ENCODE measurements at regions not wholly inside any gene's neighbourhood (a gene's known extent, or its start where the extent isn't known, plus 50 kb on each side); places are given as distances from the start of the nearest gene placed in this dataset.
"Not testable (repeated sequence)": the region's sequence is repeated elsewhere in the genome, so short reads cannot be mapped to it uniquely, and the experiment has no call there.

- no peak for DNase-seq (ENCODE audit: low read depth in 3 of 3)
These were observed 92.3 kb upstream of the ZNF438 start for GRCh38 chr10:31123946-31124345.

GRCh38 chr10:31124852-31125251, 93.2 kb upstream of the ZNF438 start:
- DNase-seq (ENCODE audit: low read depth in 3 of 3): no peak

- DNase-seq (ENCODE audit: low read depth in 3 of 3): no peak
These were observed 94.1 kb upstream of the ZNF438 start for GRCh38 chr10:31125789-31126188.

GRCh38 chr10:31126593-31126992, 94.9 kb upstream of the ZNF438 start:
- DNase-seq (ENCODE audit: low read depth in 3 of 3): no peak

- DNase-seq (ENCODE audit: low read depth in 3 of 3): no peak
These were observed 96.9 kb upstream of the ZNF438 start for GRCh38 chr10:31128536-31128935.

GRCh38 chr10:31129271-31129670, 97.6 kb upstream of the ZNF438 start:
- DNase-seq (ENCODE audit: low read depth in 3 of 3): no peak

- no peak for DNase-seq (ENCODE audit: low read depth in 3 of 3)
These were observed 98.3 kb upstream of the ZNF438 start for GRCh38 chr10:31129880-31130405.

GRCh38 chr10:31130406-31130805, 98.7 kb upstream of the ZNF438 start:
- DNase-seq (ENCODE audit: low read depth in 3 of 3): no peak

GRCh38 chr10:31131251-31131650, 99.6 kb upstream of the ZNF438 start:
- no peak for DNase-seq (ENCODE audit: low read depth in 3 of 3)

GRCh38 chr10:31132681-31133244, 101.1 kb upstream of the ZNF438 start:
- no peak for DNase-seq (ENCODE audit: low read depth in 3 of 3)

- DNase-seq (ENCODE audit: low read depth in 3 of 3): no peak
These were observed 101.7 kb upstream of the ZNF438 start for GRCh38 chr10:31133251-31133791.

- DNase-seq (ENCODE audit: low read depth in 3 of 3): peak; percentile 56 to 66 (median 58)
These were observed 102.2 kb upstream of the ZNF438 start for GRCh38 chr10:31133792-31134310.

- DNase-seq (ENCODE audit: low read depth in 3 of 3): no peak
These were observed 102.8 kb upstream of the ZNF438 start for GRCh38 chr10:31134311-31134952.

GRCh38 chr10:31135171-31135570, 103.5 kb upstream of the ZNF438 start:
- no peak for DNase-seq (ENCODE audit: low read depth in 3 of 3)

- not testable (repeated sequence) for DNase-seq (ENCODE audit: low read depth in 3 of 3)
These were observed 104.1 kb upstream of the ZNF438 start for GRCh38 chr10:31135791-31136190.

GRCh38 chr10:31136386-31136785, 104.7 kb upstream of the ZNF438 start:
- no peak for DNase-seq (ENCODE audit: low read depth in 3 of 3)

- no peak for DNase-seq (ENCODE audit: low read depth in 3 of 3)
These were observed 105.5 kb upstream of the ZNF438 start for GRCh38 chr10:31136930-31137885.

GRCh38 chr10:31138026-31138553, 106.4 kb upstream of the ZNF438 start:
- DNase-seq (ENCODE audit: low read depth in 3 of 3): no peak

GRCh38 chr10:31139497-31139896, 107.8 kb upstream of the ZNF438 start:
- DNase-seq (ENCODE audit: low read depth in 3 of 3): no peak

- DNase-seq (ENCODE audit: low read depth in 3 of 3): no peak
These were observed 109.1 kb upstream of the ZNF438 start for GRCh38 chr10:31140716-31141115.

GRCh38 chr10:31142026-31142425, 110.4 kb upstream of the ZNF438 start:
- no peak for DNase-seq (ENCODE audit: low read depth in 3 of 3)

Measured in stimulated activated CD4-positive, alpha-beta T cell treated with anti-CD3 and anti-CD28 coated beads, TNF-alpha, amount 100 ng/mL, for 4 hours (primary cell).